Subcutaneous abdominal adipose tissue (tissue), 5 donors: ENCODE measurements at regions not wholly inside any gene's neighbourhood (a gene's known extent, or its start where the extent isn't known, plus 50 kb on each side); places are given as distances from the start of the nearest gene placed in this dataset.

Experiments used
- H3K27ac ChIP-seq: one replicate; pipeline ENCODE4 v1.7.0; 2013; ENCODE audit warnings: low read depth, mild to moderate bottlenecking, inconsistent platforms, low read length, moderate library complexity
- H3K27me3 ChIP-seq, 5 donors: one replicate each; pipeline ENCODE4 v1.7.0; 2013; ENCODE audit warnings: low read length in 5 of 5, inconsistent platforms in 1 of 5; ENCODE audit not compliant: control insufficient read depth in 5 of 5, insufficient read depth in 4 of 5
- H3K36me3 ChIP-seq, 5 donors: one replicate each; pipeline ENCODE4 v1.7.0; 2013; ENCODE audit warnings: low read length in 5 of 5; ENCODE audit not compliant: control insufficient read depth in 5 of 5, insufficient read depth in 5 of 5
- H3K4me1 ChIP-seq, 5 donors: one replicate each; pipeline ENCODE4 v1.7.0; 2013; ENCODE audit warnings: low read length in 5 of 5, mild to moderate bottlenecking in 3 of 5, moderate library complexity in 1 of 5; ENCODE audit not compliant: control insufficient read depth in 5 of 5, insufficient read depth in 5 of 5
- H3K4me3 ChIP-seq, 5 donors: one replicate each; pipeline ENCODE4 v1.7.0; 2013; ENCODE audit warnings: low read length in 5 of 5, low read depth in 1 of 5
- H3K9ac ChIP-seq, 5 donors: one replicate each; pipeline ENCODE4 v1.7.0; 2013; ENCODE audit warnings: low read length in 5 of 5, mild to moderate bottlenecking in 4 of 5, moderate library complexity in 3 of 5
- H3K9me3 ChIP-seq, 5 donors: one replicate each; pipeline ENCODE4 v1.7.0; 2013; ENCODE audit warnings: low read length in 5 of 5; ENCODE audit not compliant: control insufficient read depth in 5 of 5
- donor health status: healthy.
- donor health status: healthy.
- donor health status: healthy.
- donor health status: healthy.
- donor health status: healthy.

GRCh38 chr4:43993196-43993902 lies 455.3 kb downstream of the KCTD8 start:
- H3K9me3 ChIP-seq = no peaks in the 10 kb centered on the region
- H3K4me1 ChIP-seq = no peaks in the 10 kb centered on the region
- no peaks in the 10 kb centered on the region for H3K27me3 ChIP-seq

GRCh38 chr4:43999669-44000068 lies 448.9 kb downstream of the KCTD8 start:
- Histone ChIP-seq H3K9ac (no peak overlapping the region), H3K27ac (no peak overlapping the region), H3K4me1 (no peaks in the 10 kb centered on the region), H3K36me3 (no peaks in the 10 kb centered on the region), H3K27me3 (no peaks in the 10 kb centered on the region), H3K4me3 (no peak overlapping the region), H3K9me3 (no peaks in the 10 kb centered on the region)

More at GRCh38 chr4:43993196-43993902, 455.3 kb downstream of the KCTD8 start:
- no peak overlapping the region for H3K9ac ChIP-seq
- H3K4me3 ChIP-seq = no peak overlapping the region
- H3K36me3 ChIP-seq = no peaks in the 10 kb centered on the region
- no peak overlapping the region for H3K27ac ChIP-seq

- no peak overlapping the region for H3K9ac ChIP-seq
Measured at GRCh38 chr4:44002368-44002767, 446.2 kb downstream of the KCTD8 start.

GRCh38 chr4:44016570-44017421 lies 431.8 kb downstream of the KCTD8 start:
- Histone ChIP-seq H3K9ac (no peak overlapping the region), H3K9me3 (peaks cover 0 to 5% (median 0%) of the 10 kb centered on the region in 5 donors), H3K4me3 (no peak overlapping the region), H3K27me3 (no peaks in the 10 kb centered on the region), H3K27ac (no peak overlapping the region), H3K4me1 (no peaks in the 10 kb centered on the region), H3K36me3 (no peaks in the 10 kb centered on the region)

More at GRCh38 chr4:44002368-44002767, 446.2 kb downstream of the KCTD8 start:
- no peak overlapping the region for H3K4me3 ChIP-seq
- H3K27me3 ChIP-seq = no peaks in the 10 kb centered on the region
- H3K36me3 ChIP-seq = no peaks in the 10 kb centered on the region
- H3K4me1 ChIP-seq = no peaks in the 10 kb centered on the region
- no peaks in the 10 kb centered on the region for H3K9me3 ChIP-seq
- no peak overlapping the region for H3K27ac ChIP-seq

DNA sequence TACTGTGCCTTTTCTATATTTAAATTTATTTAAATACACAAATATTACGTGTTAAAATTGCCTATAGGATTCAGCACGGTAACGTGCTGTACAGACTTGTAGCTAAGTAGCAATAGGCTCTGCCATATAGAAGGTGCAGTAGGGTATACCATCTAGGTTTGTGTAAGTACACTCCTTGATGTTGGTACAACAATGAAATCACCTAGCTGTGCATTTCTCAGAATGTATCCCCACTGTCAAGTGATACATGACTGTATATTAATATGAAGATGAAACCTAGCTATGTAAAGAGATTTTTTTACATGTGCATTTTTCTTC lies 431.2 kb downstream of the KCTD8 start:
- Histone ChIP-seq H3K27ac (no peak overlapping the region), H3K4me3 (no peak overlapping the region), H3K36me3 (no peaks in the 10 kb centered on the region), H3K4me1 (no peaks in the 10 kb centered on the region), H3K9ac (no peak overlapping the region), H3K9me3 (peaks cover 0 to 5% (median 0%) of the 10 kb centered on the region in 5 donors), H3K27me3 (no peaks in the 10 kb centered on the region)

GRCh38 chr4:44019721-44020120 lies 428.9 kb downstream of the KCTD8 start:
- no peak overlapping the region for H3K4me3 ChIP-seq
- H3K27ac ChIP-seq = no peak overlapping the region
- no peaks in the 10 kb centered on the region for H3K4me1 ChIP-seq
- peaks cover 0 to 5% (median 0%) of the 10 kb centered on the region in 5 donors for H3K9me3 ChIP-seq
- no peak overlapping the region for H3K9ac ChIP-seq
- no peaks in the 10 kb centered on the region for H3K36me3 ChIP-seq
- no peaks in the 10 kb centered on the region for H3K27me3 ChIP-seq

DNA sequence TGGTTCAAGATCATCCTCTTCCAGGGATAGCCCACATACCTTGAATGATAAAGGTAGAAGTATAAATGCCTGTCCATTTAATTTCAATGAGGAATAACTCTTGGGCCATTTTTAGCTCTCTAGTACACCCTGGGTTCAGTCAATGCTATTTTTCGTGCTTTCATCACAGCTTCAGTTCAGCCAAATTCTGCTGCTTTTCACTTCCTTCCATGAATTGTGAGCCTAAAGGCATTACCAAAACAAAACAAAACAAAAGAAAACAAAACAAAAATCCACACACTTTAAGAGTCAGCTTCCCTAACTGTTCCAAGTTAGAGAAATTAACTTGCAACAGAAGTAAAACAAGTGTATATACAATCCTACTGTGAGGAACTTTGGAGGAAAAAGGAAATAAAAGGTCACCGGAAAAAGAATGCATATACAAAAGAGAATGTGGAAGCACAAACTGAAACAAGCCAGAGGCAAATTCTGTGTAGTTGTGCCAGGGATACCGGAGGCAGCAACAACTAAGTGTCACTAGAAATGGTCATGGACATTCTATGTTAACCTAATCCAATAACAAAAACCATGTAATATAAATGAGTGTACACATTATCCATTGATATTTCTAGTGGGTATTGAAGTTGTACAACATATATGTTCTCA lies 423.1 kb downstream of the KCTD8 start:
- Histone ChIP-seq H3K36me3 (no peaks in the 10 kb centered on the region), H3K27me3 (no peaks in the 10 kb centered on the region), H3K4me3 (peak overlapping the region in 3 of 5 donors; percentile 23 to 38 (median 33)), H3K9ac (no peak overlapping the region), H3K9me3 (peaks cover 0 to 2% (median 0%) of the 10 kb centered on the region in 5 donors), H3K27ac (no peak overlapping the region), H3K4me1 (peaks cover 0 to 3% (median 0%) of the 10 kb centered on the region in 5 donors)

GRCh38 chr4:44038811-44039210 lies 409.8 kb downstream of the KCTD8 start:
- no peak overlapping the region for H3K27ac ChIP-seq
- no peaks in the 10 kb centered on the region for H3K4me1 ChIP-seq
- H3K4me3 ChIP-seq = no peak overlapping the region
- no peaks in the 10 kb centered on the region for H3K9me3 ChIP-seq
- no peaks in the 10 kb centered on the region for H3K36me3 ChIP-seq
- H3K27me3 ChIP-seq = no peaks in the 10 kb centered on the region
- no peak overlapping the region for H3K9ac ChIP-seq

DNA sequence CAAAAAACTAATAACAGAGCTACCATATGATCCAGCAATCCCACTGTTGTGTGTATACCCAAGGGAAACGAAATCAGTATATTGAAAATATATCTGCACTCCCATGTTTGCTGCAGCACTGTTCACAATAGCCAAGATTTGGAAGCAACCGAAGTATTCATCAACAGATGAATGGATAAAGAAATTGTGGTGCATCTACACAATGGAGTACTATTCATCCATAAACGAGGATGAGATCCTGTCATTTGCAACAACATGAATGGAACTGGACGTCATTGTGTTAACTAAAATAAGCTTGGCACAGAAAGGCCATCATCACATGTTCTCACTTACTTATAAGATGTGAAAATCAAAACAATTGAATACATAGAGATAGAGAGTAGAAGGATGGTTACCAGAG lies 402.1 kb downstream of the KCTD8 start:
- no peaks in the 10 kb centered on the region for H3K4me1 ChIP-seq
- no peak overlapping the region for H3K4me3 ChIP-seq
- no peaks in the 10 kb centered on the region for H3K9me3 ChIP-seq
- H3K27ac ChIP-seq = no peak overlapping the region
- no peaks in the 10 kb centered on the region for H3K36me3 ChIP-seq
- H3K27me3 ChIP-seq = no peaks in the 10 kb centered on the region
- H3K9ac ChIP-seq = no peak overlapping the region

- no peaks in the 10 kb centered on the region for H3K36me3 ChIP-seq
- H3K27me3 ChIP-seq = no peaks in the 10 kb centered on the region
- H3K9me3 ChIP-seq = no peaks in the 10 kb centered on the region
- H3K9ac ChIP-seq = no peak overlapping the region
- no peak overlapping the region for H3K4me3 ChIP-seq
- no peaks in the 10 kb centered on the region for H3K4me1 ChIP-seq
- no peak overlapping the region for H3K27ac ChIP-seq
Measured at GRCh38 chr4:44056721-44057151, 391.9 kb downstream of the KCTD8 start.
